ENCODE measurements at regions not wholly inside any gene's neighbourhood (a gene's known extent, or its start where the extent isn't known, plus 50 kb on each side); places are given as distances from the start of the nearest gene placed in this dataset.

DNA sequence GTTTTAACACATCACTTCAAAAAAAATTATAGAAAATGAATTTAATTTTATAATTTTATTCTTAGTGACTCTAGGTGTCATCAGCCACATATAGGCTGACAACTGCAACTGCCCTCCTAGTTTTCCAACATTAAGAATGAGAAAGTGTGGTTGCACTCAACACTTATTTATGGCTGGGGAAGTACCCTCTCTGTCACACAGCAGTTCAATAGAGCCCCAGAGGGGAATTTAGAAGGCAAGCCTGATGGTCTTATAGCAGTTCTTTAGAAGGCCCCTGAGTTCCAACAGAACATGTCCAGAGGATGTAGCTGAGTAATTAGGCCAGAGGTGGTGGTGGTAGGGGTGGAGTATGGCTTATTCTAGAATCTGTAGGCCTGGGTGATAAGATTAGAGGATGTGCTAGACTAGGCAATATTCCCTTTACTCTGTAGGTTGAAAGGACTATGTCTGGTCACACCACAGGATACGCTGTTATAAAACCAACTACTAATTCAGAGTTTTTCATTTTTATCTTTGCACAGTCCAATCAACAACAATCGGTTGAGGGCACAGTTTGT, 226.5 kb upstream of the CITED2 start:
- peak; percentile 49 for FAIRE-seq
- POLR2A ChIA-PET: interaction anchor here (1.0 to 2.2 kb wide), 5 partner anchors 9 to 231 kb away, joined by 4 to 8 read pairs (median 6); partner anchors contain the start of gene CITED2
- Histone ChIP-seq H3K9me3 (replicated peaks; ENCODE audit: control insufficient read depth, insufficient read depth, low read depth, low read length) (no peaks in the 10 kb centered on the region), H3K9me1 (ENCODE audit: control insufficient read depth, insufficient read depth, low read length) (no peaks in the 10 kb centered on the region), H3K27me3 (ENCODE audit: control insufficient read depth in 2 of 2, insufficient read depth in 2 of 2, low read length in 2 of 2) (no peaks in the 10 kb centered on the region), H4K20me1 (replicated peaks; ENCODE audit: control insufficient read depth, insufficient read depth, low read length) (no peaks in the 10 kb centered on the region), H3K9ac (ENCODE audit: insufficient read depth in 1 of 2, low read depth in 2 of 2, low read length in 2 of 2) (no peak overlapping the region), H3K36me3 (ENCODE audit: control insufficient read depth, insufficient read depth, low read length) (no peaks in the 10 kb centered on the region), H3K4me2 (ENCODE audit: insufficient read depth, low read length) (no peak overlapping the region), H2AFZ (ENCODE audit: low read depth, low read length) (no peak overlapping the region), H3K27ac (ENCODE audit: extremely low read depth, low read depth, low read length) (no peak overlapping the region), H3K4me1 (replicated peaks in 1 of 2; ENCODE audit: control insufficient read depth in 2 of 2, insufficient read depth in 2 of 2, low read length in 2 of 2) (peaks cover 4 to 27% of the 10 kb centered on the region in 2 experiments; a peak in 3 of 5 replicates), H3K79me2 (ENCODE audit: control insufficient read depth, insufficient read depth, low read length) (no peaks in the 10 kb centered on the region), H3K4me3 (no peak overlapping the region)
- DNase-seq (ENCODE audit: extremely low read depth in 1 of 4, low spot score in 3 of 4): peak in 2 of 4 experiments; percentile 54 to 55
- peak; percentile 70 for ATAC-seq
- no TSS peak for BruUV-seq (replicated peaks)
- in situ Hi-C loops (cut with MboI) (no loop called here), intact Hi-C loops (cut with micrococcal nuclease) (loop anchor here (5.0 kb wide), 1 partner anchor 84 kb away; no protein-coding TSS in a partner anchor)
- CTCF ChIA-PET (ENCODE audit: low intra/inter-chr PET ratio): no interaction called here
- WGBS (ENCODE audit: insufficient coverage, low coverage, missing lambda C conversion rate): 48% methylated on average over 2 of the region's 2 CpGs
- TF ChIP-seq PRMT5 (CRISPR knock-in tag; IDR thresholded peaks at IDR 0.05) (no peak), L3MBTL2 (IDR thresholded peaks at IDR 0.05) (0 out of 2 replicates have a peak, but pooled peaks have one; percentile 14), RCOR1 (IDR thresholded peaks at IDR 0.05; ENCODE audit: borderline replicate concordance in 1 of 2, low read depth in 2 of 2, low read length in 2 of 2) (peak in 1 of 2 experiments; percentile 54; a peak in 1 of 4 replicates), CTBP1 (IDR thresholded peaks at IDR 0.05; ENCODE audit: borderline replicate concordance) (0 out of 2 replicates have a peak, but pooled peaks have one; percentile 20), KAT8 (IDR thresholded peaks at IDR 0.05; ENCODE audit: low read depth) (no peak), TCF3 (CRISPR knock-in tag; IDR thresholded peaks at IDR 0.05) (0 out of 2 replicates have a peak, but pooled peaks have one; percentile 43), FOXJ2 (tag; IDR thresholded peaks at IDR 0.05) (no peak), NUFIP1 (IDR thresholded peaks at IDR 0.05; ENCODE audit: partially characterized antibody) (no peak)
- TF ChIP-seq, protein P1, sequence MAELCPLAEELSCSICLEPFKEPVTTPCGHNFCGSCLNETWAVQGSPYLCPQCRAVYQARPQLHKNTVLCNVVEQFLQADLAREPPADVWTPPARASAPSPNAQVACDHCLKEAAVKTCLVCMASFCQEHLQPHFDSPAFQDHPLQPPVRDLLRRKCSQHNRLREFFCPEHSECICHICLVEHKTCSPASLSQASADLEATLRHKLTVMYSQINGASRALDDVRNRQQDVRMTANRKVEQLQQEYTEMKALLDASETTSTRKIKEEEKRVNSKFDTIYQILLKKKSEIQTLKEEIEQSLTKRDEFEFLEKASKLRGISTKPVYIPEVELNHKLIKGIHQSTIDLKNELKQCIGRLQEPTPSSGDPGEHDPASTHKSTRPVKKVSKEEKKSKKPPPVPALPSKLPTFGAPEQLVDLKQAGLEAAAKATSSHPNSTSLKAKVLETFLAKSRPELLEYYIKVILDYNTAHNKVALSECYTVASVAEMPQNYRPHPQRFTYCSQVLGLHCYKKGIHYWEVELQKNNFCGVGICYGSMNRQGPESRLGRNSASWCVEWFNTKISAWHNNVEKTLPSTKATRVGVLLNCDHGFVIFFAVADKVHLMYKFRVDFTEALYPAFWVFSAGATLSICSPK (IDR thresholded peaks at IDR 0.05; ENCODE audit: borderline replicate concordance): no peak
- TF ChIP-seq, protein P2, sequence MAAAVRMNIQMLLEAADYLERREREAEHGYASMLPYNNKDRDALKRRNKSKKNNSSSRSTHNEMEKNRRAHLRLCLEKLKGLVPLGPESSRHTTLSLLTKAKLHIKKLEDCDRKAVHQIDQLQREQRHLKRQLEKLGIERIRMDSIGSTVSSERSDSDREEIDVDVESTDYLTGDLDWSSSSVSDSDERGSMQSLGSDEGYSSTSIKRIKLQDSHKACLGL (CRISPR knock-in tag; IDR thresholded peaks at IDR 0.05; ENCODE audit: borderline replicate concordance, poor library complexity, severe bottlenecking): no peak
- TF ChIP-seq, protein P3, sequence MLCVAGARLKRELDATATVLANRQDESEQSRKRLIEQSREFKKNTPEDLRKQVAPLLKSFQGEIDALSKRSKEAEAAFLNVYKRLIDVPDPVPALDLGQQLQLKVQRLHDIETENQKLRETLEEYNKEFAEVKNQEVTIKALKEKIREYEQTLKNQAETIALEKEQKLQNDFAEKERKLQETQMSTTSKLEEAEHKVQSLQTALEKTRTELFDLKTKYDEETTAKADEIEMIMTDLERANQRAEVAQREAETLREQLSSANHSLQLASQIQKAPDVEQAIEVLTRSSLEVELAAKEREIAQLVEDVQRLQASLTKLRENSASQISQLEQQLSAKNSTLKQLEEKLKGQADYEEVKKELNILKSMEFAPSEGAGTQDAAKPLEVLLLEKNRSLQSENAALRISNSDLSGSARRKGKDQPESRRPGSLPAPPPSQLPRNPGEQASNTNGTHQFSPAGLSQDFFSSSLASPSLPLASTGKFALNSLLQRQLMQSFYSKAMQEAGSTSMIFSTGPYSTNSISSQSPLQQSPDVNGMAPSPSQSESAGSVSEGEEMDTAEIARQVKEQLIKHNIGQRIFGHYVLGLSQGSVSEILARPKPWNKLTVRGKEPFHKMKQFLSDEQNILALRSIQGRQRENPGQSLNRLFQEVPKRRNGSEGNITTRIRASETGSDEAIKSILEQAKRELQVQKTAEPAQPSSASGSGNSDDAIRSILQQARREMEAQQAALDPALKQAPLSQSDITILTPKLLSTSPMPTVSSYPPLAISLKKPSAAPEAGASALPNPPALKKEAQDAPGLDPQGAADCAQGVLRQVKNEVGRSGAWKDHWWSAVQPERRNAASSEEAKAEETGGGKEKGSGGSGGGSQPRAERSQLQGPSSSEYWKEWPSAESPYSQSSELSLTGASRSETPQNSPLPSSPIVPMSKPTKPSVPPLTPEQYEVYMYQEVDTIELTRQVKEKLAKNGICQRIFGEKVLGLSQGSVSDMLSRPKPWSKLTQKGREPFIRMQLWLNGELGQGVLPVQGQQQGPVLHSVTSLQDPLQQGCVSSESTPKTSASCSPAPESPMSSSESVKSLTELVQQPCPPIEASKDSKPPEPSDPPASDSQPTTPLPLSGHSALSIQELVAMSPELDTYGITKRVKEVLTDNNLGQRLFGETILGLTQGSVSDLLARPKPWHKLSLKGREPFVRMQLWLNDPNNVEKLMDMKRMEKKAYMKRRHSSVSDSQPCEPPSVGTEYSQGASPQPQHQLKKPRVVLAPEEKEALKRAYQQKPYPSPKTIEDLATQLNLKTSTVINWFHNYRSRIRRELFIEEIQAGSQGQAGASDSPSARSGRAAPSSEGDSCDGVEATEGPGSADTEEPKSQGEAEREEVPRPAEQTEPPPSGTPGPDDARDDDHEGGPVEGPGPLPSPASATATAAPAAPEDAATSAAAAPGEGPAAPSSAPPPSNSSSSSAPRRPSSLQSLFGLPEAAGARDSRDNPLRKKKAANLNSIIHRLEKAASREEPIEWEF (CRISPR knock-in tag; IDR thresholded peaks at IDR 0.05): no peak
- TF ChIP-seq, protein P4, sequence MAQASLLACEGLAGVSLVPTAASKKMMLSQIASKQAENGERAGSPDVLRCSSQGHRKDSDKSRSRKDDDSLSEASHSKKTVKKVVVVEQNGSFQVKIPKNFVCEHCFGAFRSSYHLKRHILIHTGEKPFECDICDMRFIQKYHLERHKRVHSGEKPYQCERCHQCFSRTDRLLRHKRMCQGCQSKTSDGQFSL (CRISPR knock-in tag; IDR thresholded peaks at IDR 0.05): no peak
- TF ChIP-seq, protein P4 (tag; IDR thresholded peaks at IDR 0.05): no peak

Measured in K562 (cell line).